ENCODE measurements at regions not wholly inside any gene's neighbourhood (a gene's known extent, or its start where the extent isn't known, plus 50 kb on each side); places are given as distances from the start of the nearest gene placed in this dataset.

DNA sequence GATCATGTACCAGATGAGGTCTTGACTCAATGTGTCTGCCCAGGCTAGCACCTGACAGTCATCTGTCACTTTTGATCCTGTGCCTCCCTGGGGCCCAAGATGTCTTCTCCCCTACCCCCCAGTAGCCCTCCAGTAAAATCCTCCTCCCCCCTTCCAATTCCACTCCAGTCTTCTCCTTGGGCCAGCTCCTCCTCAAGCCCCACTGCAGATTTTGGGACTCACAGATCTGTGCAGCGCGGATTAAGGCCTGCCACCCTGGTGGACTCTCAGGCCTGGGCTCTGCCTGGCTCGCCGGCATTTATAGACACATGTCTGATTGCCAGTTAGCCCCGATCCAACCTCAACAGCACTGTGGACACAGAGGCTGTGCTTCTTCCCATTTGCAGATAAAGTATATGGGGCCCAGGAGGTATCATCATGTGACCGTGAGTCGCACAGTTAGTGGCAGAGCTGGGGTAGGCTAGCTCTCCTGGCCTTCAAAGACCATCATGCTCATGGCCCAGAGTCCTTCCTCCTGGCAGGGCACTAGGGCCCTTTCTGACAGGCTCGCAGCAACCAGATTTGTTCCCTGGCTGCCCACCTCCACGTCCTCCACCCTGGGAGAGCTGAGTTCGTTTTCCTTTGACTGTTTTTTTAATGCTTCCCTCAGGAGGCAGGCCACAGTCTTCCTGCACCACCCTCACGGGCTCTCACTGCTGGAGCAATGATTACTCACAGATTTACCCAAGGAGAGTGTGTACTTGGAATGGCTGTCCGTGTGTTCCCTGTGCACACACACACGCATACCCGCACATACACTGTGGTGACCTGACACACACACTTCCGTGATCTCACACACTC lies 98.3 kb upstream of the DIO3 start:
- Histone ChIP-seq H3K79me2 (ENCODE audit: insufficient read depth) (no peaks in the 10 kb centered on the region), H2AFZ (no peak overlapping the region), H3F3A (ENCODE audit: insufficient read depth) (no peaks in the 10 kb centered on the region), H3K9ac (no peak overlapping the region), H4K20me1 (ENCODE audit: insufficient read depth) (no peaks in the 10 kb centered on the region), H3K27ac (no peak overlapping the region), H3K4me3 (no peak overlapping the region), H3K4me1 (ENCODE audit: insufficient read depth) (no peaks in the 10 kb centered on the region), H3K9me3 (ENCODE audit: low read depth) (no peaks in the 10 kb centered on the region), H3K4me2 (ENCODE audit: unreplicated experiment) (no peak overlapping the region), H3K27me3 (replicated peaks; ENCODE audit: insufficient read depth) (peaks cover 33% of the 10 kb centered on the region), H3K36me3 (ENCODE audit: low read depth) (no peaks in the 10 kb centered on the region), H3K9me2 (ENCODE audit: insufficient read depth) (no peaks in the 10 kb centered on the region)
- 73 to 74% methylated on average over 15 of the region's 15 CpGs for WGBS, 2 experiments (ENCODE audit: low coverage in 1 of 2, low lambda C conversion rate in 2 of 2, missing lambda C conversion rate in 2 of 2)
- TF ChIP-seq EZH2 (IDR thresholded peaks at IDR 0.05; ENCODE audit: insufficient read depth, poor library complexity, severe bottlenecking) = no peak
- TF ChIP-seq EZH2phosphoT487 (IDR thresholded peaks at IDR 0.05; ENCODE audit: insufficient read depth, low read depth) = no peak
- no peak for DNase-seq
- in situ Hi-C loops (cut with MboI) = no loop called here

DNA sequence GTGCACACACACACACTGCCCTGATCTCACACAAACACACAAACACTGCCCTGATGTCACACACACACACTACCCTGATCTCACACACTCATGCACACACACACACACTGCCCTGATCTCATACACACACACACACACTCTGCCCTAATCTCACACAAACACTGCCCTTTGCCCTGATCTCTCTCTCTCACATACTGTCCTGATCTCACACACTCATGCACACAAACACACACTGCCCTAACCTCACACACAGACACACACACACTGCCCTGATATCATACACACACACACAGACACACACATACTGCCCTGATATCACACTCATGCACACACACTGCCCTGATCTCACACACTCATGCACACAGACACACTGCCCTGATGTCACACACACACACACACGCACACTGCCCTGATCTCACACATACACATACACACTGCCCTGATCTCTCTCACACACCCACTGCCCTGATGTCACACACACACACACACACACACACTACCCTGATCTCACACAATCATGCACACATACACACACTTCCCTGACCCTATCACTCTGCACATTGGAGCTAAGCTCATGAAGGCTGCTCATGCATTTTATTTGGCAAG lies 97.6 kb upstream of the DIO3 start:
- H3K9ac ChIP-seq = no peak overlapping the region
- no peaks in the 10 kb centered on the region for H3K9me3 ChIP-seq (ENCODE audit: low read depth)
- no peaks in the 10 kb centered on the region for H3K4me1 ChIP-seq (ENCODE audit: insufficient read depth)
- H3K4me2 ChIP-seq (ENCODE audit: unreplicated experiment) = no peak overlapping the region
- H2AFZ ChIP-seq = no peak overlapping the region
- TF ChIP-seq EZH2 (IDR thresholded peaks at IDR 0.05; ENCODE audit: insufficient read depth, poor library complexity, severe bottlenecking) (no peak), EZH2phosphoT487 (IDR thresholded peaks at IDR 0.05; ENCODE audit: insufficient read depth, low read depth) (no peak)
- no peak for DNase-seq
- no peaks in the 10 kb centered on the region for H3F3A ChIP-seq (ENCODE audit: insufficient read depth)
- no peaks in the 10 kb centered on the region for H3K36me3 ChIP-seq (ENCODE audit: low read depth)
- H4K20me1 ChIP-seq (ENCODE audit: insufficient read depth) = no peaks in the 10 kb centered on the region
- H3K9me2 ChIP-seq (ENCODE audit: insufficient read depth) = no peaks in the 10 kb centered on the region
- H3K27ac ChIP-seq = no peak overlapping the region
- in situ Hi-C loops (cut with MboI) = no loop called here
- H3K4me3 ChIP-seq = no peak overlapping the region
- H3K79me2 ChIP-seq (ENCODE audit: insufficient read depth) = no peaks in the 10 kb centered on the region
- WGBS, 2 experiments (ENCODE audit: low coverage in 1 of 2, low lambda C conversion rate in 2 of 2, missing lambda C conversion rate in 2 of 2) = 86 to 96% methylated on average over 1 of the region's 1 CpG
- peaks cover 26% of the 10 kb centered on the region for H3K27me3 ChIP-seq (replicated peaks; ENCODE audit: insufficient read depth)

DNA sequence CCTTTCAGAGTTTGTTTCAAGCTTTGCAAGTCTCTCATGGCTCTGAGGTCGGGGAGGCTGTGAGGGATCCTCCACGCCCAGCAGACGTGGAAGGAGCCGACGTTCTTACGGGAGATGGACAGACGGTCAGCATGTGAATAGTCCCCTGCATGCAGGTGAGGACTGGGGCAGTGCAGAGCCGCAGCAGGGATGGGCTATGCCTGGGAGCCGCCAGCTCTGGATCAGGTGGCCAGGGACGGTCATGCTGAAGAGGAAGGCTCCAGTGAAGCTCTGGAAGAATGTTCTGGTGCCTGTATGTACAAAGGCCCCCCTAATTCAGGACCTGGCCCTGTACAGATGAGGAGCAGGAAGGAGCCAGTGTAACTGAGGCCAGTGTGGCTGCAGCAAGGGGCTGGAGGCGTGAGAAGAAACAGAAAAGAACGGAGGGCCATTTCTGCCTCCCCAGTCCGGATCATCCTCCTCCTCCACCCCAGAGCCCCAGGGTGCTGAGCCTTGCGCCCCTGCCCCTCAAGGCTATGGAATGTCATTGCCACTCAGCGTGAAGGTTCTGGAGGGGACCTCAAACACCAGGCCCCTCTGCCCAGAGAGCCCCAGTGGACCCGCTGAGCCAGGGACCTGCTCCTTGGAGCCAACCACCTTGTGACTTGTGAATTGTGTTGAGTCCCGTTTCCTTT lies 96.8 kb upstream of the DIO3 start:
- no peak for TF ChIP-seq EZH2phosphoT487 (IDR thresholded peaks at IDR 0.05; ENCODE audit: insufficient read depth, low read depth)
- TF ChIP-seq EZH2 (IDR thresholded peaks at IDR 0.05; ENCODE audit: insufficient read depth, poor library complexity, severe bottlenecking) = no peak
- Histone ChIP-seq H3K27ac (no peak overlapping the region), H3K4me2 (ENCODE audit: unreplicated experiment) (no peak overlapping the region), H2AFZ (no peak overlapping the region), H4K20me1 (ENCODE audit: insufficient read depth) (no peaks in the 10 kb centered on the region), H3K9me2 (ENCODE audit: insufficient read depth) (no peaks in the 10 kb centered on the region), H3K4me3 (no peak overlapping the region), H3F3A (ENCODE audit: insufficient read depth) (no peaks in the 10 kb centered on the region), H3K9me3 (ENCODE audit: low read depth) (no peaks in the 10 kb centered on the region), H3K27me3 (replicated peaks; ENCODE audit: insufficient read depth) (peaks cover 18% of the 10 kb centered on the region), H3K79me2 (ENCODE audit: insufficient read depth) (no peaks in the 10 kb centered on the region), H3K4me1 (ENCODE audit: insufficient read depth) (no peaks in the 10 kb centered on the region), H3K9ac (no peak overlapping the region), H3K36me3 (ENCODE audit: low read depth) (no peaks in the 10 kb centered on the region)
- WGBS, 2 experiments (ENCODE audit: low coverage in 1 of 2, low lambda C conversion rate in 2 of 2, missing lambda C conversion rate in 2 of 2) = 61 to 74% methylated on average over 17 of the region's 17 CpGs
- no peak for DNase-seq
- in situ Hi-C loops (cut with MboI) = no loop called here

DNA sequence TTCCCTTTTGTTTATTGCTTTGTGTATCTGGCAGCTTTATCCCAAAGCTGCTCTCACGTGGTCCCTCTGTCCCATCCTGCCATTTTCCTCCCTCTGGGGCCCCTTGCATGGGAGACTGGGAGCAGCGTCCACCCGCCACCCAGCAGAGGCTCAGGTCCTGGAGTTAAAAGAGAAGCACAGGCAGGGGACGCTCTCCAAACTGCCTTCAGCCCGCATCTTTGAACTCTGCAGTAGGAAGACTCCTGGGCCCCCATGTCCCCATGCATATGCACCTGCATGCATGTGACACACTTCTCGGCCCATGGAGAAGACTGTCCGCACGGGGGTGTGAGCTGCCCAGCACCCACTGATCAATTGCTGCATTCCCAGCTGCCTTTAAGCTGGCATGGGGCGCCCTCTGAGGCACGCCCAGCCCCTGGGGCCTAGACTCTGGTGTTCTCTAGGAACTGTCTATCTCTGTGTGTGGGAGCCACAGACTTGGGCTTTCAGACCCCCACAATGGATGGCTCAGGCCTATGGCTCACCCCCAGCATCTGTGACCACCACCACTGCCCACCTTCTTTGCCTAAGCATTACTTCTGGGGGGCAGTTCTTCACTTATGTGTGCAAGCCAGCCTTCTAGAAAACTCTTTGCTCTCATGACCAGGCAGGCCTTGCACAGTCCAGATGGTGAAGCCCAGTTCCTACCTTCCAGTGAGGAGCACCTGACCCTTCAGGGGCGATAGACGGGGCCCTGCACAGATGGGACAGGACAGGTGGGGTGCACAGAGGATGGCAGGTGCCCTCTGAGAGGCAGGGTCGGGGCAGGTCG lies 96.1 kb upstream of the DIO3 start:
- H3K4me1 ChIP-seq (ENCODE audit: insufficient read depth) = no peaks in the 10 kb centered on the region
- no peak overlapping the region for H3K27ac ChIP-seq
- H3K27me3 ChIP-seq (replicated peaks; ENCODE audit: insufficient read depth) = peaks cover 11% of the 10 kb centered on the region; the same call in 1 of the 2 replicates
- 52 to 59% methylated on average over 14 of the region's 14 CpGs for WGBS, 2 experiments (ENCODE audit: low coverage in 1 of 2, low lambda C conversion rate in 2 of 2, missing lambda C conversion rate in 2 of 2)
- no peak overlapping the region for H3K4me2 ChIP-seq (ENCODE audit: unreplicated experiment)
- no peaks in the 10 kb centered on the region for H3K36me3 ChIP-seq (ENCODE audit: low read depth)
- H3K9ac ChIP-seq = no peak overlapping the region
- no peak overlapping the region for H3K4me3 ChIP-seq
- H3K9me2 ChIP-seq (ENCODE audit: insufficient read depth) = no peaks in the 10 kb centered on the region
- no peaks in the 10 kb centered on the region for H3F3A ChIP-seq (ENCODE audit: insufficient read depth)
- no peak for DNase-seq
- no peak for TF ChIP-seq EZH2phosphoT487 (IDR thresholded peaks at IDR 0.05; ENCODE audit: insufficient read depth, low read depth)
- no peak for TF ChIP-seq EZH2 (IDR thresholded peaks at IDR 0.05; ENCODE audit: insufficient read depth, poor library complexity, severe bottlenecking)
- no peaks in the 10 kb centered on the region for H4K20me1 ChIP-seq (ENCODE audit: insufficient read depth)
- no peaks in the 10 kb centered on the region for H3K79me2 ChIP-seq (ENCODE audit: insufficient read depth)
- in situ Hi-C loops (cut with MboI) = no loop called here
- H3K9me3 ChIP-seq (ENCODE audit: low read depth) = no peaks in the 10 kb centered on the region
- H2AFZ ChIP-seq = no peak overlapping the region
